K562 (cell line): ENCODE measurements at regions not wholly inside any gene's neighbourhood (a gene's known extent, or its start where the extent isn't known, plus 50 kb on each side); places are given as distances from the start of the nearest gene placed in this dataset.

Source experiments
- ATAC-seq: fragments of 200-7000 bp; cut with Tn5 transposase; 3 replicates; pipeline ENCODE4 v1.9.1; 2020; ENCODE audit warnings: moderate library complexity
- BruUV-seq: library from RNA; stranded (reverse); fragments of 400-500 nt; replicated peaks from 2 replicates; lab custom pipeline; 2021; lab: Mats Ljungman, UMichigan
- CTCF ChIA-PET: fragments of 300-600 bp; formaldehyde crosslinking; extraction: SDS; loops from one replicate; lab custom pipeline; 2021; ENCODE audit warnings: low intra/inter-chr PET ratio; lab: Yijun Ruan, JAX
- POLR2A ChIA-PET: fragments of 300-600, 350-650 bp; sonication (Branson Sonifier 250); formaldehyde crosslinking; extraction: SDS; loops from one replicate; lab custom pipeline; 2021; ENCODE audit warnings: antibody characterized with exemption, inconsistent platforms; lab: Yijun Ruan, JAX
- DNase-seq, 4 experiments: peaks; one replicate each; pipeline versions ENCODE4 v3.0.0 to v3.0.0-alpha.2; 2011 to 2018; ENCODE audit warnings: low spot score in 3 of 4, mixed read lengths in 3 of 4; ENCODE audit errors: extremely low read depth in 1 of 4
- FAIRE-seq: peaks from 2 replicates; lab custom pipeline; 2011; peaks lifted over from hg19 to GRCh38; lab: Jason Lieb, UNC
- H2AFZ ChIP-seq: 2 replicates; pipeline ENCODE4 v1.6.0; 2011; ENCODE audit warnings: low read depth, low read length, control low read depth, inconsistent platforms
- H3K27ac ChIP-seq: fragments of 200-600 bp; 3 replicates; pipeline ENCODE4 v1.8.0; 2011; ENCODE audit warnings: low read depth, mild to moderate bottlenecking, control low read depth, inconsistent platforms, low read length, moderate library complexity, mixed read lengths; ENCODE audit errors: extremely low read depth
- H3K27me3 ChIP-seq, 2 experiments: fragments of 300-600 bp in 1 of 2; 2 replicates in 1 of 2; 3 replicates in 1 of 2; pipeline versions ENCODE4 v1.6.0 to v1.8.0; 2011; ENCODE audit warnings: inconsistent platforms in 2 of 2, low read length in 2 of 2, mild to moderate bottlenecking in 1 of 2, mixed read lengths in 1 of 2, moderate library complexity in 1 of 2; ENCODE audit not compliant: control insufficient read depth in 2 of 2, insufficient read depth in 2 of 2
- H3K36me3 ChIP-seq: fragments of 300-600 bp; 3 replicates; pipeline ENCODE4 v1.8.0; 2011; ENCODE audit warnings: mild to moderate bottlenecking, low read length, inconsistent platforms; ENCODE audit not compliant: control insufficient read depth, insufficient read depth
- H3K4me1 ChIP-seq, 2 experiments: fragments of 200-600 bp in 1 of 2; replicated peaks in 1 of 2; 2 replicates in 1 of 2; 3 replicates in 1 of 2; pipeline versions ENCODE4 v1.5.1 to v1.8.0; 2011; ENCODE audit warnings: inconsistent platforms in 2 of 2, low read length in 2 of 2, mild to moderate bottlenecking in 1 of 2, mixed read lengths in 1 of 2, moderate library complexity in 1 of 2; ENCODE audit not compliant: control insufficient read depth in 2 of 2, insufficient read depth in 2 of 2
- H3K4me2 ChIP-seq: 2 replicates; pipeline ENCODE4 v1.6.1; 2011; ENCODE audit warnings: low read length, control low read depth, inconsistent platforms, mixed read lengths; ENCODE audit not compliant: insufficient read depth
- H3K4me3 ChIP-seq: fragments of 200-600 bp; sonication (generic), shearing (Covaris generic); 2 replicates; pipeline ENCODE4 v1.5.1; 2016; ENCODE audit warnings: control low read depth, inconsistent platforms
- H3K79me2 ChIP-seq: fragments of 200-600 bp; 3 replicates; pipeline ENCODE4 v1.8.0; 2011; ENCODE audit warnings: low read length, inconsistent platforms; ENCODE audit not compliant: control insufficient read depth, insufficient read depth
- H3K9ac ChIP-seq, 2 experiments: 2 replicates each; pipeline versions ENCODE4 v1.6.0 to v1.6.1; 2011; ENCODE audit warnings: low read depth in 2 of 2, low read length in 2 of 2, control low read depth in 1 of 2, inconsistent platforms in 1 of 2, mild to moderate bottlenecking in 1 of 2, mixed read lengths in 1 of 2; ENCODE audit not compliant: insufficient read depth in 1 of 2
- H3K9me1 ChIP-seq: one replicate; pipeline ENCODE4 v1.6.0; 2011; ENCODE audit warnings: inconsistent platforms, mild to moderate bottlenecking, low read length, moderate library complexity; ENCODE audit not compliant: control insufficient read depth, insufficient read depth
- H3K9me3 ChIP-seq: replicated peaks from 2 replicates; pipeline ENCODE4 v1.5.1; 2011; ENCODE audit warnings: low read depth, low read length, inconsistent platforms; ENCODE audit not compliant: control insufficient read depth, insufficient read depth
- H4K20me1 ChIP-seq: replicated peaks from 2 replicates; pipeline ENCODE4 v1.6.1; 2011; ENCODE audit warnings: low read length, inconsistent platforms, mixed read lengths; ENCODE audit not compliant: control insufficient read depth, insufficient read depth
- DMBX1 ChIP-seq: fragments of 250-450 bp; sonication (Bioruptor Pico); IDR thresholded peaks from 2 replicates; pipeline ENCODE4 v1.8.0; 2022; ENCODE audit warnings: inconsistent platforms, mild to moderate bottlenecking, moderate library complexity, borderline replicate concordance
- L3MBTL2 ChIP-seq: fragments of 450-650 bp; IDR thresholded peaks from 2 replicates; pipeline ENCODE4 v1.6.1; 2016; ENCODE audit warnings: mild to moderate bottlenecking, moderate library complexity
- MAFF ChIP-seq: IDR thresholded peaks from 2 replicates; pipeline ENCODE4 v1.6.1; 2012; ENCODE audit warnings: low read length, improper control_type of control experiment
- MAFK ChIP-seq: IDR thresholded peaks from 2 replicates; pipeline ENCODE4 v1.6.1; 2011; ENCODE audit warnings: low read length, improper control_type of control experiment
- NFE2 ChIP-seq: IDR thresholded peaks from 2 replicates; pipeline ENCODE4 v1.6.1; 2014; ENCODE audit warnings: antibody characterized with exemption, low read depth
- PBX2 ChIP-seq, 2 experiments: IDR thresholded peaks in 1 of 2; conservative IDR thresholded peaks in 1 of 2; 2 replicates each; pipeline ENCODE4 v1.6.1; 2016; ENCODE audit warnings: low read depth in 2 of 2, mild to moderate bottlenecking in 1 of 2, missing compliant biosample characterization in 1 of 2, missing genetic modification characterization in 1 of 2, moderate library complexity in 1 of 2
- PRPF4 ChIP-seq: fragments of 200-400 bp; formaldehyde crosslinking; IDR thresholded peaks from one replicate; pipeline ENCODE4 v1.6.1; 2017; ENCODE audit warnings: low read length, low read depth, mild to moderate bottlenecking; ENCODE audit not compliant: insufficient read depth, poor library complexity, severe bottlenecking
- ZNF124 ChIP-seq: sonication (generic); formaldehyde crosslinking; IDR thresholded peaks from 2 replicates; pipeline ENCODE4 v1.8.1; 2022; ENCODE audit warnings: missing genetic modification reagents
- ZNF316 ChIP-seq: fragments of 450-650 bp; IDR thresholded peaks from 2 replicates; pipeline ENCODE4 v1.6.1; 2016
- ZNF518B ChIP-seq: fragments of 250-450 bp; sonication (Bioruptor Pico); IDR thresholded peaks from 2 replicates; pipeline ENCODE4 v1.5.0; 2021; ENCODE audit warnings: mild to moderate bottlenecking, moderate library complexity
- ZNF740 ChIP-seq, 3 experiments: fragments of 200-800 bp in 1 of 3; sonication (Bioruptor generic) in 1 of 3; sonication (generic) in 1 of 3; formaldehyde crosslinking in 1 of 3; IDR thresholded peaks; 2 replicates each; pipeline versions ENCODE4 v1.6.1 to v1.8.0; 2016 to 2022; ENCODE audit warnings: mild to moderate bottlenecking in 2 of 3, missing compliant biosample characterization in 2 of 3, missing genetic modification characterization in 2 of 3, missing genetic modification reagents in 1 of 3
- WGBS: fragments of 100-300 bp; shearing (Covaris generic); methylation state at CpG from one replicate; pipeline ENCODE4 v1.1.6; 2016; ENCODE audit warnings: low coverage, mixed read lengths; ENCODE audit not compliant: insufficient coverage; ENCODE audit errors: missing lambda C conversion rate; 5-methylcytosine and 5-hydroxymethylcytosine counted together
- in situ Hi-C: fragments of 300-500 bp; cut with MboI; formaldehyde crosslinking; loops from 4 replicates; pipeline ENCODE4 v1.15.0; 2018; ENCODE audit warnings: inconsistent platforms, mixed read lengths
- intact Hi-C: fragments of 100-400 bp; cut with micrococcal nuclease; formaldehyde crosslinking; loops from 2 replicates; pipeline ENCODE4 v1.14.2; 2022

- ATAC-seq (0 out of 3 replicates have a peak, but pooled peaks have one; percentile 23), DNase-seq (no peak), FAIRE-seq (peak; percentile 37)
- POLR2A ChIA-PET, result interaction anchor here (0.7 to 2.1 kb wide), 5 partner anchors 12 to 88 kb away, joined by 3 to 6 read pairs (median 4); partner anchors contain the start of gene ZEB2
- Histone ChIP-seq H3K4me2 (no peak overlapping the region), H3K4me3 (no peak overlapping the region), H2AFZ (peak overlapping the region; percentile 75), H3K27ac (no peak overlapping the region), H3K4me1 (peaks cover 0 to 6% of the 10 kb centered on the region in 2 experiments; a peak in 1 of 5 replicates), H3K36me3 (no peaks in the 10 kb centered on the region), H4K20me1 (no peaks in the 10 kb centered on the region), H3K27me3 (no peaks in the 10 kb centered on the region), H3K9me1 (no peaks in the 10 kb centered on the region), H3K79me2 (no peaks in the 10 kb centered on the region), H3K9me3 (no peaks in the 10 kb centered on the region), H3K9ac (no peak overlapping the region)
- in situ Hi-C loops, result no loop called here
- BruUV-seq, result no TSS peak
- 47% methylated on average over 7 of the region's 7 CpGs for WGBS
- CTCF ChIA-PET, result no interaction called here
- intact Hi-C loops, result no loop called here
- TF ChIP-seq ZNF740 (CRISPR knock-in tag; IDR thresholded peaks at IDR 0.05) (0 out of 2 replicates have a peak, but pooled peaks have one; percentile 20), ZNF740 (tag; IDR thresholded peaks at IDR 0.05) (0 out of 4 replicates have a peak, but pooled peaks of 1 of the 2 experiments have one; percentile 43), PBX2 (CRISPR knock-in tag; IDR thresholded peaks at IDR 0.05; ENCODE audit: low read depth) (no peak), PBX2 (tag; conservative IDR thresholded peaks at IDR 0.05; ENCODE audit: low read depth) (no peak), L3MBTL2 (peak; percentile 63), NFE2 (peak; percentile 49; the same call in 1 of the 2 replicates), PRPF4 (no peak), ZNF316 (peak; percentile 98), DMBX1 (peak; percentile 17; the same call in 1 of the 2 replicates), MAFK (peak; percentile 97), MAFF (peak; percentile 97), ZNF124 (CRISPR knock-in tag) (no peak), ZNF518B (CRISPR knock-in tag) (no peak)
Measured at GRCh38 chr2:144607891-144608521, 88.1 kb upstream of the ZEB2 start.
